ENCODE measurements at regions not wholly inside any gene's neighbourhood (a gene's known extent, or its start where the extent isn't known, plus 50 kb on each side); places are given as distances from the start of the nearest gene placed in this dataset.

DNA sequence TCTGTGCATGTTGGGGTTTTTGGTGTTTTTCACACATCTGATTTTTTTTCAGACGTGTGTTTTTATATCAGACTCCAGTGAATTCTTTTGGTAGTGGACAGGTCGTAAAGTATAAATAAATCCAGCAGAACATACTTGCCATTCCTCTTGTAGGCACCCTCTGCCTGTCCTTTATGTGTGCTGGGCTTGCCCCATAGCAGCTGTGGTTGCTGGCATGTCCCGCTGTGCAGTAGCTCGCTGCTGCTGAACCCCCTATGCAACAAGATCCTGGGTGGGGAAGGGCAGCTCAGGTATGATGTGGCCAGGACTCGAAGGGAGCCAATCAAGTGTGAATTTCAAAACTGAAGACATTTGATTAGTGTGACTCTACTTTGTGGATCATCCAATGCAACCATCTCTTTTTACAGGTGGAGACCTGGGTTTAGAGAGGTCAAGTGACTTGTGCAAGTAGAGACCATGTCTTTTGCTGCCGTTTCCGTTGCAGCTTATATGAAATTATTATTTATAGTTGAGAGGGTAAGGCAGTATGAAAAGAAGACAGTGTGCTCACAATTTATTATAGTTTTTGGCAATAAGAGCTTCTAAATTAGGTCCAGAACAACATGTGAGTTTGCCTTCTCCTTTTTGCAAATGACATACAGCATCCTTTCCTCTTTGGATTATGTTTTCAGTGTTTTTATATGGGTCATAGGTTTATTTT is 350.8 kb upstream of the C2CD4B start:
- Histone ChIP-seq H3K36me3 (ENCODE audit: control insufficient read depth in 4 of 4, insufficient read depth in 3 of 4, low read depth in 1 of 4, low read length in 3 of 4) (no peaks in the 10 kb centered on the region), H3K27ac (ENCODE audit: low read depth in 1 of 2, low read length in 2 of 2) (no peak overlapping the region), H3K4me1 (ENCODE audit: control insufficient read depth in 4 of 4, insufficient read depth in 4 of 4, low read length in 3 of 4) (peaks cover 0 to 3% (median 0%) of the 10 kb centered on the region in 4 donors), H3K4me3 (ENCODE audit: low read depth in 1 of 3, low read length in 3 of 3) (no peak overlapping the region), H3K9me3 (ENCODE audit: control insufficient read depth in 4 of 4, low read length in 3 of 4) (no peaks in the 10 kb centered on the region), H3K27me3 (ENCODE audit: control insufficient read depth in 4 of 4, insufficient read depth in 4 of 4, low read length in 3 of 4) (no peaks in the 10 kb centered on the region), H3K9ac (ENCODE audit: low read depth in 1 of 2, low read length in 2 of 2) (no peak overlapping the region)
- 94% methylated on average over 7 of the region's 7 CpGs for WGBS
- TF ChIP-seq TAF1 (conservative IDR thresholded peaks at IDR 0.05) (no peak), GABPA (IDR thresholded peaks at IDR 0.05 in 1 of 2, conservative IDR thresholded peaks at IDR 0.05 in 1 of 2) (no peak), HNF4A (conservative IDR thresholded peaks at IDR 0.05) (no peak), RXRA (IDR thresholded peaks at IDR 0.05) (no peak), JUND (IDR thresholded peaks at IDR 0.05) (no peak), NR2F2 (IDR thresholded peaks at IDR 0.05) (no peak), REST (IDR thresholded peaks at IDR 0.05) (no peak), HNF4G (IDR thresholded peaks at IDR 0.05) (no peak), SP1 (IDR thresholded peaks at IDR 0.05) (no peak), RAD21 (IDR thresholded peaks at IDR 0.05) (no peak), FOXA1 (IDR thresholded peaks at IDR 0.05) (no peak), EGR1 (IDR thresholded peaks at IDR 0.05; ENCODE audit: low read depth in 2 of 2) (no peak), FOXA2 (IDR thresholded peaks at IDR 0.05) (no peak), YY1 (IDR thresholded peaks at IDR 0.05) (no peak)
- TF ChIP-seq, protein P1, sequence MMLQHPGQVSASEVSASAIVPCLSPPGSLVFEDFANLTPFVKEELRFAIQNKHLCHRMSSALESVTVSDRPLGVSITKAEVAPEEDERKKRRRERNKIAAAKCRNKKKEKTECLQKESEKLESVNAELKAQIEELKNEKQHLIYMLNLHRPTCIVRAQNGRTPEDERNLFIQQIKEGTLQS (IDR thresholded peaks at IDR 0.05): no peak
- TF ChIP-seq, protein P2, sequence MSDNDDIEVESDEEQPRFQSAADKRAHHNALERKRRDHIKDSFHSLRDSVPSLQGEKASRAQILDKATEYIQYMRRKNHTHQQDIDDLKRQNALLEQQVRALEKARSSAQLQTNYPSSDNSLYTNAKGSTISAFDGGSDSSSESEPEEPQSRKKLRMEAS (IDR thresholded peaks at IDR 0.05): no peak
- TF ChIP-seq, protein P3, sequence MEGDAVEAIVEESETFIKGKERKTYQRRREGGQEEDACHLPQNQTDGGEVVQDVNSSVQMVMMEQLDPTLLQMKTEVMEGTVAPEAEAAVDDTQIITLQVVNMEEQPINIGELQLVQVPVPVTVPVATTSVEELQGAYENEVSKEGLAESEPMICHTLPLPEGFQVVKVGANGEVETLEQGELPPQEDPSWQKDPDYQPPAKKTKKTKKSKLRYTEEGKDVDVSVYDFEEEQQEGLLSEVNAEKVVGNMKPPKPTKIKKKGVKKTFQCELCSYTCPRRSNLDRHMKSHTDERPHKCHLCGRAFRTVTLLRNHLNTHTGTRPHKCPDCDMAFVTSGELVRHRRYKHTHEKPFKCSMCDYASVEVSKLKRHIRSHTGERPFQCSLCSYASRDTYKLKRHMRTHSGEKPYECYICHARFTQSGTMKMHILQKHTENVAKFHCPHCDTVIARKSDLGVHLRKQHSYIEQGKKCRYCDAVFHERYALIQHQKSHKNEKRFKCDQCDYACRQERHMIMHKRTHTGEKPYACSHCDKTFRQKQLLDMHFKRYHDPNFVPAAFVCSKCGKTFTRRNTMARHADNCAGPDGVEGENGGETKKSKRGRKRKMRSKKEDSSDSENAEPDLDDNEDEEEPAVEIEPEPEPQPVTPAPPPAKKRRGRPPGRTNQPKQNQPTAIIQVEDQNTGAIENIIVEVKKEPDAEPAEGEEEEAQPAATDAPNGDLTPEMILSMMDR (IDR thresholded peaks at IDR 0.05; ENCODE audit: low read depth, low read length, missing input control): no peak
- TF ChIP-seq, protein P4, sequence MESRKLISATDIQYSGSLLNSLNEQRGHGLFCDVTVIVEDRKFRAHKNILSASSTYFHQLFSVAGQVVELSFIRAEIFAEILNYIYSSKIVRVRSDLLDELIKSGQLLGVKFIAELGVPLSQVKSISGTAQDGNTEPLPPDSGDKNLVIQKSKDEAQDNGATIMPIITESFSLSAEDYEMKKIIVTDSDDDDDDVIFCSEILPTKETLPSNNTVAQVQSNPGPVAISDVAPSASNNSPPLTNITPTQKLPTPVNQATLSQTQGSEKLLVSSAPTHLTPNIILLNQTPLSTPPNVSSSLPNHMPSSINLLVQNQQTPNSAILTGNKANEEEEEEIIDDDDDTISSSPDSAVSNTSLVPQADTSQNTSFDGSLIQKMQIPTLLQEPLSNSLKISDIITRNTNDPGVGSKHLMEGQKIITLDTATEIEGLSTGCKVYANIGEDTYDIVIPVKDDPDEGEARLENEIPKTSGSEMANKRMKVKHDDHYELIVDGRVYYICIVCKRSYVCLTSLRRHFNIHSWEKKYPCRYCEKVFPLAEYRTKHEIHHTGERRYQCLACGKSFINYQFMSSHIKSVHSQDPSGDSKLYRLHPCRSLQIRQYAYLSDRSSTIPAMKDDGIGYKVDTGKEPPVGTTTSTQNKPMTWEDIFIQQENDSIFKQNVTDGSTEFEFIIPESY (IDR thresholded peaks at IDR 0.05): no peak
- DNase-seq (ENCODE audit: low spot score): no peak

Measured in liver (tissue), 8 donors.